ENCODE measurements at regions not wholly inside any gene's neighbourhood (a gene's known extent, or its start where the extent isn't known, plus 50 kb on each side); places are given as distances from the start of the nearest gene placed in this dataset.
A peak's percentile ranks its signal among the peaks of the same experiment; 100 is the strongest.

DNA sequence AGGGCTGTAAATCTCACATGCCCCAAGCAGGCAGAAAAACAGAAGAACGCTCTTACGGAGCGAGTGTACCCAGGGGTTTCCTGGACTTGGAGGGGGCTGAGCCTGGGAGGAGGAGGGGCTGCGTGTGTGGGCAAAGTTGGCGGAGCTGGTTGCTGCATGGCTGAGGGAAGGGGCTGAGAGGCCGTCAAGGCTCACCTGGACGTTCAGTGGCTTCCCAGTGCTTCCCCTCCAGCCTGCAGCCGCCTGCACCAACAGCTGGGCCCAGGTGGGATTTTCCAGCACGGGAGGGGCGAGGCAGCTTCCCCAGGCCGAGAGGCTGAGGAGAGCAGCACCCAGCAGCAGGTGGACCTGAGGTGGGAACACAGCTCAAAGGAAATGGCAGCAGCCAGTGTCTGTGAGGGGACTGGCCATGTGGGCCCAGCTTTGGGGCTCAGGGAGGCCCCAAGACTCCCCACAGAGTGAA, 70.6 kb upstream of the CTDP1 start:
- Histone ChIP-seq H3K9me3 (no peaks in the 10 kb centered on the region), H4K20me1 (no peaks in the 10 kb centered on the region), H3K4me2 (peak overlapping the region; percentile 21; the same call in 1 of the 2 replicates), H3K4me1 (peaks cover 50% of the 10 kb centered on the region), H3K27ac (no peak overlapping the region), H3K27me3 (no peaks in the 10 kb centered on the region; the same call in 1 of the 2 replicates), H3K4me3 (no peak overlapping the region), H3K36me3 (no peaks in the 10 kb centered on the region), H3K9ac (no peak overlapping the region)
- TF ChIP-seq Cebpa-rat (IDR thresholded peaks at IDR 0.05) = no peak

DNA sequence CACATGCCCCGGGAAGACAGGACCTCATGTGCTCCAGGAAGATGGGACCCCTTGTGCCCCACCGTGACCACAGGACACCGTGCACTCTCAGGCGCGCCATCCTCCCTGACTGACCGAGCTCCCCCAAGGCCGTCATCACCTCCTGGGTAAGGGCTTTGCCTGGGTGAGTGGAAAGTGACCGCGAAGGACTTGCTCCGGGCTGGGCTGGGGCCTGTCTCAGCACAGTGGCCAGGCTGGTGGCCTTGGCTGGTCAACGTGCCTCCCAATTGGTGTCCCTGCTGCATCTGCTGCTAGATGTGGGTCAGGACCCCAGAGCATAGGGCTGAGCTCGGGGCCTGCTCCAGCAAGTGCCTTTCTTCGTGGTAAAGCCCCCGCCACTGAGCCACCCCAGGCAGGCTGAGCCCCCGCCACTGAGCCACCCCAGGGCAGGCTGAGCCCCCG, 69.7 kb upstream of the CTDP1 start:
- Histone ChIP-seq H3K27ac (no peak overlapping the region), H3K4me3 (no peak overlapping the region), H4K20me1 (no peaks in the 10 kb centered on the region), H3K36me3 (no peaks in the 10 kb centered on the region), H3K9ac (no peak overlapping the region), H3K4me2 (no peak overlapping the region), H3K9me3 (no peaks in the 10 kb centered on the region), H3K27me3 (no peaks in the 10 kb centered on the region; the same call in 1 of the 2 replicates), H3K4me1 (peaks cover 48% of the 10 kb centered on the region)
- TF ChIP-seq Cebpa-rat (IDR thresholded peaks at IDR 0.05) = no peak

DNA sequence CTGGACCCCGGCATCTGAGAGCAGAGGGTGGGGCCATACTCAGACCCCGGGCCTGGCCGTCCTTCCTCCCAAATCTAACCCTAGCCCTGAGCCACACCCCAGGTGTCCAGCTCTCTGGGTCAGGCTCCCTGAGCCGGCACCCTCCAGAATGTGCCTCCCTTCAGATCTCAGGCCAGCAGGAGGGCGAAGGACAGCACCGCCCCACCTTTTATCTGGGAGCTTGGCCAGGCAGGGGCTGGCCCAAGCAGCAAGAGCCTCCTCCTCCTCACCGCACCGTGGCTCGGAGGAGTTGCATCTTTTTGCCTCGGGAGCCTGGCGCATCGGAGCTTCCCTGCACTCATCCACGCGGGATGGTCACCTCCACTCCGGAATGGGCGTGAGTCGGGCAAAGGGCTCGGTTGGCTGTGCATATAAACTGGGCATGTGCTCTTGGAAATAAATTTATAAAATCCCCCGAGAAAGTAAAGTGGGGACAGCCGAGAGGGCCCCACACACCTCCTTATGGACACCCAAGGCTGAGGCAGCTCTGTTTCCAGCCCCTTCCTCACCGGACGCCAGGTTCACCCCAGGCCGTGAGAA, 69.1 kb upstream of the CTDP1 start:
- no peak overlapping the region for H3K4me3 ChIP-seq
- no peak for TF ChIP-seq Cebpa-rat (IDR thresholded peaks at IDR 0.05)
- no peak overlapping the region for H3K9ac ChIP-seq
- H3K27ac ChIP-seq = no peak overlapping the region
- no peaks in the 10 kb centered on the region for H4K20me1 ChIP-seq
- no peaks in the 10 kb centered on the region for H3K36me3 ChIP-seq
- H3K27me3 ChIP-seq = no peaks in the 10 kb centered on the region; the same call in 1 of the 2 replicates
- peaks cover 47% of the 10 kb centered on the region for H3K4me1 ChIP-seq
- H3K4me2 ChIP-seq = no peak overlapping the region
- H3K9me3 ChIP-seq = no peaks in the 10 kb centered on the region

DNA sequence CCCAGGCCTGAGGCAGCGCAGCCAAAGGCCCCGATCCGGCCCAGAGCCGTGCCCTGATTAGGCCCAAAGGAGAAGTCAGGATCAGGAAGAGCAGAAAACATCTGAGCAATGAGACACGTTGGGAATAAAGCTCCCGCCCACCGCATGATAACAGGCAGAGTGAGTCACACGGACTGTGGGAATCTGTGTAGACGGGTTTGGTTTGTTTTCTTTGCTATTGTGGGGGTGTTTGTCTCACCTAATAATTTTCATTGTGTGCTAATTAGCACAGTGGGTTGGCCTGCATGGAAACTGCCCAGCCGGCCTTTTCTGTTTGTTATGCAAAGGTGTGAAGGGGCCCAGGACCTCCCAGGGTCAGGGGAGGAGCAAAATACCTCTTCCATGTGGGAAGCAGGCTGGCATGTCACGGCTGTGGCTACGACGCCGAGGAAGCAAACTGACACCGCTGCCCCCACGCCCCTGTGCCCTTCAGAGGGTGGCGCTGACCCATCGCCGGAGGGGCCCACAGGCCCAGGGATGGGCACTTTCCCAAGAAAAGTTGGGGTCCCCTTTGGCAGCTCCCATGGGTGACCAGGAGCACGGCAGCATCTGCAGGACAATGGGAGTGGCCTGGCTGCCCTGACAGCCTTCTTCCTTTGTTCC, 68.4 kb upstream of the CTDP1 start:
- TF ChIP-seq Cebpa-rat (IDR thresholded peaks at IDR 0.05) = no peak
- H3K36me3 ChIP-seq = no peaks in the 10 kb centered on the region
- no peaks in the 10 kb centered on the region for H3K9me3 ChIP-seq
- no peak overlapping the region for H3K27ac ChIP-seq
- no peak overlapping the region for H3K9ac ChIP-seq
- no peak overlapping the region for H3K4me3 ChIP-seq
- no peaks in the 10 kb centered on the region; the same call in 1 of the 2 replicates for H3K27me3 ChIP-seq
- H3K4me1 ChIP-seq = peaks cover 47% of the 10 kb centered on the region
- H4K20me1 ChIP-seq = no peaks in the 10 kb centered on the region
- H3K4me2 ChIP-seq = no peak overlapping the region

DNA sequence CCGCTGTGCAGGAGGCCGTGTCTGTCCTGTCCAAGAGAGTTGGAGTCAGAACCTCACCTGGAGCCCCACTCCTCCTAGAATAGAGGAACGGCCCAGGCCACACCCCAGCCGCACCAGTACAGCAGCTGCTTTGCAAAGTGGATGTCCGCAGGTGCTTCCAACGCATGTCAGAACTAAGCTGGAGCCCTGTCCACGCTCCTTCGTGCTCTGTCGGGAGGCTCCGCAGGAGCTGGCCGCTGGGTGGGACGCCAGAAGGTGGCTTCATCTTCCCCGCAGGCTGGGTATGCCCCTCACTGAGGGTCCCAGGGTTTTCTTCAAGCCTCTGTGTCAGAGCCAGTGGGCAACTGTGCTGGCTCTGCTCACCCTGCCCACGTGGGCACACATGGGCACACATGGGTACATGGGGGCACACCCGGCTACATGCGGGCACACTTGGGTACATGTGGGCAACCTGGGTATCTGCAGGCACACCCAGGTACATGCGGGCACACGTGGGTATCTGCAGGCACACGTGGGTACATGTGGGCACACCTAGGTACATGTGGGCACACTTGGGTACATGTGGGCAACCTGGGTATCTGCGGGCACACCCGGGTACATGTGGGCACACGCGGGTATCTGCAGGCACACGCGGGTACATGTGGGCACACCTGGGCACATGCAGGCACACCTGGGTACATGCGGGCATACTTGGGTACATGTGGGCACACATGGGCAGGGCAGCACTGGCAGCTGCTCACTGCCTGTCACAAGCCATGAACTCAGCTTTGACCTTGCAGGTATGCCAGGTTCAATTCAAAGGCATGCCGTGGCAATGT, 67.1 kb upstream of the CTDP1 start:
- Histone ChIP-seq H3K36me3 (no peaks in the 10 kb centered on the region), H3K9me3 (no peaks in the 10 kb centered on the region), H3K27ac (no peak overlapping the region), H4K20me1 (no peaks in the 10 kb centered on the region), H3K4me1 (peaks cover 39% of the 10 kb centered on the region), H3K4me3 (no peak overlapping the region), H3K4me2 (no peak overlapping the region), H3K9ac (no peak overlapping the region), H3K27me3 (no peaks in the 10 kb centered on the region; the same call in 1 of the 2 replicates)
- TF ChIP-seq Cebpa-rat (IDR thresholded peaks at IDR 0.05) = no peak

DNA sequence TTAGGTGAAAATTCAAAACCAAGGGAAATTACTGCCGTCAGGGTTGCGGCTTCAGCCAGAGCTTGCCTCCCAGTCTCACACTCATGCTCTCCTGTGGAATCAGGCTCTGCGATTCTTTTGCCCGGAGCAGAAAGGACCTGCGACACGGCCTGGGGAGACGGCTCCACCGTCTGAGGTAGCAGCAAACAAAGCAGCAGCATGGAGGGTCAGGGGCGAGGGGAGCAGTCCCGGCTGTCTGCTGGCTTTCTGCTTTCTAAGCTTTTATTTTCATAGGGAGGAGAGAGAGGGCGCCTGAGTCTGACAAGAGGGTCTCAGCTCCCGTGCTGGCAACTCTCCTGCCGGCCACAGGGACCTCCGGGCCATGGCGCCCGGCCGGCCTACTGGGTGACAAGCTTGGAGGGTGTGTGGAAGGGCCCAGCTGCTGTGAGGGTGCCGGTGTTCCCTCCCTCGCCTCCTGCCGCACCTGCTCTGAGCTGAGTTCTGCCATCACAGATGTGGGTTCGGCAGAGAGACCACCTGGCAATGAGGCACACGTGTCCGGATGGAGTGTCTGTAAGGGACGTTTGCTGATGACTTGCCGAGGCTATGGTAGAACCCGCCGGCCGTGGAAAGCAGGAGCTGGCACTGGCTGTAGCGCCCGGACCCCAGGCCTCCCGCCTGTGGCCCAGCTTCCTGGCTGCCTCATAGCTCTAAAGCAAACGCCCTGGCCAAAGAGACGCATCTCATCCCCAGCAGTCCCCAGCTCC, 66.2 kb upstream of the CTDP1 start:
- H3K9me3 ChIP-seq = peaks cover 6% of the 10 kb centered on the region; the same call in 1 of the 2 replicates
- peak overlapping the region; percentile 47 for H3K4me2 ChIP-seq
- peaks cover 32% of the 10 kb centered on the region for H3K4me1 ChIP-seq
- no peak overlapping the region for H3K4me3 ChIP-seq
- H3K27ac ChIP-seq = no peak overlapping the region
- TF ChIP-seq Cebpa-rat (IDR thresholded peaks at IDR 0.05) = no peak
- no peaks in the 10 kb centered on the region for H4K20me1 ChIP-seq
- no peak overlapping the region for H3K9ac ChIP-seq
- H3K36me3 ChIP-seq = no peaks in the 10 kb centered on the region
- H3K27me3 ChIP-seq = no peaks in the 10 kb centered on the region; the same call in 1 of the 2 replicates

DNA sequence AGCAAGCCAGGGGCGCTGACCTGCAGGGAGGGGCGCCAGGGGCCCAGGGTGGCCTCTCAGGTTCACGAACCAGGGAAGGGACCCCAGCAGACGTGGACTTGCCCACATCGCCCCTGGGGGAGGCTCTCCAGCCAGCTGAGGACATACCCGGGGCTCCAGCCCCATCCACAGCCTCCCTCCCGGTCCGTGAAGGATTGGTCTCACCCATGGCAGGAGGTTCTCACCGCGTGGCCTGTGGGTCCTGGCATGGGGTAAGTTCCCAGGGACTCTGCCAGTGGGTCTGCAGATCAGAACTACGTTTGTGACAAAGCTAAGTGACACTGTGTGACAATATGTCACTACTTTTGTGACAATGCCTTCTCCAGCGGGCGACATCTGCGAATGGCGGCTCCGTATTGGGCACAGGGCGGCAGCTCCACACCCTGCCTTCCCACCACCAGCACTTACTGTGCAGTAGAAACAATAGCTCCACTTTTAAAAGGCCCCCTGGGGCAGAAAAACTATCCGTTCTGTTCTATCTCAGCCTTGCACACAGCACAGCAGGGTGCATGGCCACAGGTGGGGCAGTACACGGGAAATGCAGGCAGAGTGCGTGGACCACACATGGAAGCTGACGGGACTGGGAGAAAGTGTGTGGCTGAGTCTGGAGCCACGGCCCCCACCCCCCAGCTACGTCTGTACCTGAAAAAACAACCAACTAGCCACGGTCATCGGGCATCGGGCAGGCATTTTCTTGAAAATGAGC, 65.2 kb upstream of the CTDP1 start:
- Histone ChIP-seq H3K4me1 (peaks cover 26% of the 10 kb centered on the region), H3K9ac (no peak overlapping the region), H4K20me1 (no peaks in the 10 kb centered on the region), H3K27me3 (no peaks in the 10 kb centered on the region), H3K27ac (no peak overlapping the region), H3K36me3 (no peaks in the 10 kb centered on the region), H3K4me2 (peak overlapping the region; percentile 47; the same call in 1 of the 2 replicates), H3K4me3 (no peak overlapping the region), H3K9me3 (peaks cover 6% of the 10 kb centered on the region; the same call in 1 of the 2 replicates)
- no peak for TF ChIP-seq Cebpa-rat (IDR thresholded peaks at IDR 0.05)

DNA sequence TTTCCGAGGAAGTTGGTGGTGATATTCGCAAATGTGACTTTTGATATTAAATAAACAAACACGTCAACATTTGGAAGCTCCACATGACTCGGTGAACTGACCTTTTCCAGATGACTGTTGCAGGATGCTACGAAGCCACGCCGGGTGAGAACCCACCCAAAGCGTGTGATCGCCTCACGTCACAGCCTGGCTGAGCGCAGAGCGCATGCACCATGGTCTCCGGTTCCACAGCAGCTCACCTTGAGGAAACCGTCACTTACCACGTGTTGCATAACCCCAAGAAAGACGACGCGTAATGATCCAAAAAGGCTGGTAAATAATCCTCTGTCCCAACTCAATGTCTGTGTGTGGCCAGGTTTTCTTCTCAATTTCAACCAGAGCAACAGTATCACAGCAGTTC, 64.5 kb upstream of the CTDP1 start:
- no peak overlapping the region for H3K4me3 ChIP-seq
- peaks cover 11% of the 10 kb centered on the region; the same call in 1 of the 2 replicates for H3K9me3 ChIP-seq
- no peaks in the 10 kb centered on the region for H3K27me3 ChIP-seq
- no peaks in the 10 kb centered on the region for H4K20me1 ChIP-seq
- no peak overlapping the region for H3K4me2 ChIP-seq
- H3K4me1 ChIP-seq = peaks cover 26% of the 10 kb centered on the region
- H3K27ac ChIP-seq = no peak overlapping the region
- H3K36me3 ChIP-seq = no peaks in the 10 kb centered on the region
- no peak for TF ChIP-seq Cebpa-rat (IDR thresholded peaks at IDR 0.05)
- H3K9ac ChIP-seq = no peak overlapping the region

DNA sequence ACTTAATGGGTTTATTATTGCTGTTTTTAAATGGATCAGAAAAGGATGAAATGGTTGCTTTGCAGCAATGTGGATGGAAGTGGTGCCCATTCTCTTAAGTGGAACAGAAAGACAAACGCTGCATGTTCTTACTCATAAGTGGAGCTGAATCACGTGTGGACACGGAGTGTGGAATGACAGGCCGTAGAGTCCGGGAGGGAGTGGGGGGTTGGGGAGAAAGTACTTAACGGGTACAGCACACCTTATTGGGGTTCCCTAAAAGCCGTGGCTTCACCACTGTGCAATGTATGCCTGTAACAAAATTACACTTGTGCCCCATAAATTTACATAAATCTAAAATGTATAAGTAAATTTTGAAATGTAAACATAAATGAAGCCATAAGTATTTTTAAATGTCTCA, 64.0 kb upstream of the CTDP1 start:
- H3K36me3 ChIP-seq = no peaks in the 10 kb centered on the region
- peaks cover 14% of the 10 kb centered on the region; the same call in 1 of the 2 replicates for H3K9me3 ChIP-seq
- no peaks in the 10 kb centered on the region for H4K20me1 ChIP-seq
- no peak overlapping the region for H3K9ac ChIP-seq
- H3K27ac ChIP-seq = no peak overlapping the region
- H3K4me3 ChIP-seq = no peak overlapping the region
- H3K4me1 ChIP-seq = peaks cover 26% of the 10 kb centered on the region
- no peak for TF ChIP-seq Cebpa-rat (IDR thresholded peaks at IDR 0.05)
- no peaks in the 10 kb centered on the region for H3K27me3 ChIP-seq
- no peak overlapping the region for H3K4me2 ChIP-seq

All from BLaER1 (cell line).